ENCODE measurements at regions not wholly inside any gene's neighbourhood (a gene's known extent, or its start where the extent isn't known, plus 50 kb on each side); places are given as distances from the start of the nearest gene placed in this dataset.

- POLR2A ChIA-PET: no interaction called here
- peaks cover 0 to 2% of the 10 kb centered on the region in 2 donors for H3K4me1 ChIP-seq (ENCODE audit: control insufficient read depth in 2 of 2, insufficient read depth in 2 of 2, low read length in 2 of 2)
- no peak overlapping the region for H3K4me3 Mint-ChIP-seq
- H3K27ac Mint-ChIP-seq: no peak overlapping the region
- H3K27me3 Mint-ChIP-seq: peaks cover 23% of the 10 kb centered on the region
- H3K9me3 Mint-ChIP-seq (ENCODE audit: insufficient read depth): no peaks in the 10 kb centered on the region
- no peak overlapping the region for H3K27ac ChIP-seq (ENCODE audit: low read length in 2 of 2)
- H2AFZ ChIP-seq (ENCODE audit: insufficient read depth, low read depth, low read length, poor library complexity, severe bottlenecking): no peak overlapping the region
- CTCF ChIA-PET: no interaction called here
- H3K4me2 ChIP-seq (replicated peaks; ENCODE audit: low read depth, low read length, poor library complexity, severe bottlenecking): no peak overlapping the region
- H3K79me2 ChIP-seq (ENCODE audit: control insufficient read depth, insufficient read depth, low read length): no peaks in the 10 kb centered on the region
- peaks cover 2% of the 10 kb centered on the region for H3K4me1 Mint-ChIP-seq
- no peak overlapping the region for H3K9ac ChIP-seq (ENCODE audit: low read length)
- H3K27me3 ChIP-seq (replicated peaks in 1 of 4; ENCODE audit: control extremely low read depth in 1 of 4, control insufficient read depth in 3 of 4, insufficient read depth in 4 of 4, low read length in 3 of 4): peaks cover 0 to 26% (median 11%) of the 10 kb centered on the region in 4 experiments
- no peaks in the 10 kb centered on the region for H4K20me1 ChIP-seq (ENCODE audit: control insufficient read depth, insufficient read depth, low read length, poor library complexity, severe bottlenecking)
- TF ChIP-seq CTCF (IDR thresholded peaks at IDR 0.05) (no peak), EZH2 (IDR thresholded peaks at IDR 0.05; ENCODE audit: borderline replicate concordance, insufficient read depth, low read depth, low read length, poor library complexity, severe bottlenecking) (no peak)
- ATAC-seq (ENCODE audit: low read depth) (no peak), DNase-seq (no peak)
- H3K9me3 ChIP-seq (ENCODE audit: control extremely low read depth in 1 of 3, control insufficient read depth in 2 of 3, insufficient read depth in 1 of 3, low read length in 2 of 3): peaks cover 0 to 12% (median 0%) of the 10 kb centered on the region in 3 donors
- intact Hi-C loops (cut with micrococcal nuclease): no loop called here
- 90% methylated on average over 16 of the region's 19 CpGs for WGBS (ENCODE audit: insufficient coverage)
- no peaks in the 10 kb centered on the region for H3K36me3 ChIP-seq (replicated peaks in 1 of 2; ENCODE audit: control extremely low read depth in 1 of 2, control insufficient read depth in 1 of 2, extremely low read depth in 1 of 2, insufficient read depth in 2 of 2, low read length in 1 of 2)
- no peak overlapping the region for H3K4me3 ChIP-seq (ENCODE audit: control extremely low read depth in 1 of 5, extremely low read depth in 1 of 5, insufficient read depth in 1 of 5, low read depth in 2 of 5, low read length in 4 of 5)
These were observed 125.1 kb upstream of the KCTD7 start for GRCh38 chr7:66503551-66504031.

GRCh38 chr7:66504131-66504530, 124.5 kb upstream of the KCTD7 start:
- Mint-ChIP-seq H3K27ac (no peak overlapping the region), H3K9me3 (ENCODE audit: insufficient read depth) (no peaks in the 10 kb centered on the region), H3K4me1 (peaks cover 2% of the 10 kb centered on the region), H3K4me3 (no peak overlapping the region), H3K27me3 (peaks cover 25% of the 10 kb centered on the region)
- Histone ChIP-seq H4K20me1 (ENCODE audit: control insufficient read depth, insufficient read depth, low read length, poor library complexity, severe bottlenecking) (no peaks in the 10 kb centered on the region), H3K27me3 (replicated peaks in 1 of 4; ENCODE audit: control extremely low read depth in 1 of 4, control insufficient read depth in 3 of 4, insufficient read depth in 4 of 4, low read length in 3 of 4) (peaks cover 0 to 26% (median 11%) of the 10 kb centered on the region in 4 experiments), H3K36me3 (replicated peaks in 1 of 2; ENCODE audit: control extremely low read depth in 1 of 2, control insufficient read depth in 1 of 2, extremely low read depth in 1 of 2, insufficient read depth in 2 of 2, low read length in 1 of 2) (no peaks in the 10 kb centered on the region), H3K9ac (ENCODE audit: low read length) (no peak overlapping the region), H3K79me2 (ENCODE audit: control insufficient read depth, insufficient read depth, low read length) (no peaks in the 10 kb centered on the region), H3K9me3 (ENCODE audit: control extremely low read depth in 1 of 3, control insufficient read depth in 2 of 3, insufficient read depth in 1 of 3, low read length in 2 of 3) (peaks cover 0 to 12% (median 0%) of the 10 kb centered on the region in 3 donors), H3K27ac (ENCODE audit: low read length in 2 of 2) (no peak overlapping the region), H3K4me3 (ENCODE audit: control extremely low read depth in 1 of 5, extremely low read depth in 1 of 5, insufficient read depth in 1 of 5, low read depth in 2 of 5, low read length in 4 of 5) (no peak overlapping the region), H3K4me1 (ENCODE audit: control insufficient read depth in 2 of 2, insufficient read depth in 2 of 2, low read length in 2 of 2) (peaks cover 0 to 2% of the 10 kb centered on the region in 2 donors), H2AFZ (ENCODE audit: insufficient read depth, low read depth, low read length, poor library complexity, severe bottlenecking) (no peak overlapping the region), H3K4me2 (replicated peaks; ENCODE audit: low read depth, low read length, poor library complexity, severe bottlenecking) (no peak overlapping the region)
- POLR2A ChIA-PET: no interaction called here
- ATAC-seq (ENCODE audit: low read depth) (no peak), DNase-seq (no peak)
- CTCF ChIA-PET: no interaction called here
- 80% methylated on average over 10 of the region's 10 CpGs for WGBS (ENCODE audit: insufficient coverage)
- TF ChIP-seq EZH2 (IDR thresholded peaks at IDR 0.05; ENCODE audit: borderline replicate concordance, insufficient read depth, low read depth, low read length, poor library complexity, severe bottlenecking): no peak
- TF ChIP-seq CTCF (IDR thresholded peaks at IDR 0.05): no peak
- intact Hi-C loops (cut with micrococcal nuclease): no loop called here

Measured in B cell (primary cell).